OCI-LY3 (cell line): ENCODE measurements at regions not wholly inside any gene's neighbourhood (a gene's known extent, or its start where the extent isn't known, plus 50 kb on each side); places are given as distances from the start of the nearest gene placed in this dataset.

Source experiments
- H2AFZ ChIP-seq: fragments of 200-600, 300-600 bp; shearing (Covaris generic); 2 replicates; pipeline ENCODE4 v1.6.0; 2014; ENCODE audit warnings: antibody characterized with exemption, low read depth, low read length
- H3K27ac ChIP-seq: fragments of 200-600, 300-600 bp; sonication (generic); 2 replicates; pipeline ENCODE4 v1.5.1; 2014; ENCODE audit warnings: mild to moderate bottlenecking, low read length, moderate library complexity, mixed read lengths
- H3K27me3 ChIP-seq: fragments of 200-600, 300-600 bp; sonication (generic); 2 replicates; pipeline ENCODE4 v1.6.1; 2014; ENCODE audit warnings: low read depth, low read length, mixed read lengths
- H3K36me3 ChIP-seq: fragments of 200-600, 300-600 bp; sonication (generic); replicated peaks from 2 replicates; pipeline ENCODE3; 2014; ENCODE audit warnings: low read depth, low read length, mixed read lengths
- H3K4me1 ChIP-seq: fragments of 300-600, 200-600 bp; sonication (generic); 2 replicates; pipeline ENCODE4 v1.6.1; 2014; ENCODE audit warnings: low read length, mixed read lengths
- H3K4me2 ChIP-seq: fragments of 200-600, 300-600 bp; sonication (generic); 2 replicates; pipeline ENCODE4 v1.6.1; 2014; ENCODE audit warnings: low read length, mixed read lengths
- H3K4me3 ChIP-seq: fragments of 300-600, 200-600 bp; sonication (generic); 2 replicates; pipeline ENCODE4 v1.5.1; 2014; ENCODE audit warnings: antibody characterized with exemption, mild to moderate bottlenecking, low read length, moderate library complexity
- H3K79me2 ChIP-seq: fragments of 300-600, 200-600 bp; shearing (Covaris generic); 2 replicates; pipeline ENCODE4 v1.6.1; 2014; ENCODE audit warnings: mild to moderate bottlenecking, low read length, mixed read lengths
- H3K9ac ChIP-seq: fragments of 300-600, 200-600 bp; shearing (Covaris generic); 2 replicates; pipeline ENCODE4 v1.6.0; 2014; ENCODE audit warnings: mild to moderate bottlenecking, low read length, moderate library complexity
- H3K9me3 ChIP-seq: fragments of 200-600, 300-600 bp; shearing (Covaris generic); 2 replicates; pipeline ENCODE4 v1.6.1; 2014; ENCODE audit warnings: low read length, mixed read lengths; ENCODE audit not compliant: insufficient read depth
- H4K20me1 ChIP-seq: fragments of 200-600, 300-600 bp; sonication (generic); 2 replicates; pipeline ENCODE4 v1.6.1; 2016; ENCODE audit warnings: low read length, mixed read lengths; ENCODE audit not compliant: insufficient read depth
- CTCF ChIP-seq: fragments of 200-600, 300-600 bp; sonication (generic); IDR thresholded peaks from 2 replicates; pipeline ENCODE4 v1.5.1; 2014; ENCODE audit warnings: antibody characterized with exemption, low read length, low read depth
- EZH2phosphoT487 ChIP-seq: fragments of 200-600 bp; shearing (Covaris generic); IDR thresholded peaks from 2 replicates; pipeline ENCODE4 v1.6.1; 2018; ENCODE audit warnings: antibody characterized with exemption, mixed run types, low read depth

- no peak overlapping the region for H2AFZ ChIP-seq
- H3K4me3 ChIP-seq = no peak overlapping the region
- H3K9me3 ChIP-seq = no peaks in the 10 kb centered on the region
- no peak overlapping the region for H3K4me2 ChIP-seq
- H3K27ac ChIP-seq = no peak overlapping the region
- H3K4me1 ChIP-seq = peaks cover 13% of the 10 kb centered on the region
- H3K79me2 ChIP-seq = no peaks in the 10 kb centered on the region
- H3K27me3 ChIP-seq = no peaks in the 10 kb centered on the region
- TF ChIP-seq EZH2phosphoT487 (no peak), CTCF (no peak)
- H3K36me3 ChIP-seq = no peaks in the 10 kb centered on the region
- no peaks in the 10 kb centered on the region for H4K20me1 ChIP-seq
- no peak overlapping the region for H3K9ac ChIP-seq
These were observed 1119.8 kb upstream of the TMEM132C start for GRCh38 chr12:127146991-127147718.

- no peak overlapping the region for H3K4me3 ChIP-seq
- TF ChIP-seq CTCF (no peak), EZH2phosphoT487 (no peak)
- peaks cover 13% of the 10 kb centered on the region for H3K4me1 ChIP-seq
- no peak overlapping the region for H3K27ac ChIP-seq
- H3K9me3 ChIP-seq = no peaks in the 10 kb centered on the region
- no peak overlapping the region for H3K9ac ChIP-seq
- no peaks in the 10 kb centered on the region for H3K79me2 ChIP-seq
- H3K27me3 ChIP-seq = no peaks in the 10 kb centered on the region
- no peak overlapping the region for H3K4me2 ChIP-seq
- no peak overlapping the region for H2AFZ ChIP-seq
- H4K20me1 ChIP-seq = no peaks in the 10 kb centered on the region
- H3K36me3 ChIP-seq = no peaks in the 10 kb centered on the region
These were observed 1119.2 kb upstream of the TMEM132C start for GRCh38 chr12:127147724-127148123.

GRCh38 chr12:127148318-127148717, 1118.7 kb upstream of the TMEM132C start:
- Histone ChIP-seq H3K27ac (no peak overlapping the region), H3K79me2 (no peaks in the 10 kb centered on the region), H3K4me2 (no peak overlapping the region), H4K20me1 (no peaks in the 10 kb centered on the region), H3K27me3 (no peaks in the 10 kb centered on the region), H3K4me3 (no peak overlapping the region), H3K9me3 (no peaks in the 10 kb centered on the region), H2AFZ (no peak overlapping the region), H3K9ac (no peak overlapping the region), H3K4me1 (peaks cover 13% of the 10 kb centered on the region), H3K36me3 (no peaks in the 10 kb centered on the region)
- TF ChIP-seq CTCF = no peak
- no peak for TF ChIP-seq EZH2phosphoT487

GRCh38 chr12:127149226-127149964, 1117.6 kb upstream of the TMEM132C start:
- Histone ChIP-seq H3K9me3 (no peaks in the 10 kb centered on the region), H2AFZ (no peak overlapping the region), H3K36me3 (no peaks in the 10 kb centered on the region), H3K4me3 (no peak overlapping the region), H3K9ac (no peak overlapping the region), H3K27ac (no peak overlapping the region), H3K4me1 (peaks cover 13% of the 10 kb centered on the region), H3K27me3 (no peaks in the 10 kb centered on the region), H4K20me1 (no peaks in the 10 kb centered on the region), H3K4me2 (no peak overlapping the region), H3K79me2 (no peaks in the 10 kb centered on the region)
- TF ChIP-seq EZH2phosphoT487 (no peak), CTCF (no peak)
